NCI-H2227 treated with DMSO at 0.1 percent for 48 hours (cell line): ENCODE measurements at regions not wholly inside any gene's neighbourhood (a gene's known extent, or its start where the extent isn't known, plus 50 kb on each side); places are given as distances from the start of the nearest gene placed in this dataset.
"Not testable (repeated sequence)": the region's sequence is repeated elsewhere in the genome, so short reads cannot be mapped to it uniquely, and the experiment has no call there.

ENCODE experiments used
- DNase-seq: peaks from one replicate; lab custom pipeline; 2025; lab: John Stamatoyannopoulos, UW

GRCh38 chr7:142533920-142534319 lies 215.4 kb upstream of the PRSS1 start:
- DNase-seq = no peak

- DNase-seq = no peak
These were observed 219.7 kb upstream of the PRSS1 start for GRCh38 chr7:142529591-142529990.

- no peak for DNase-seq
These were observed 220.5 kb upstream of the PRSS1 start for GRCh38 chr7:142528608-142529408.

- DNase-seq = no peak
These were observed 225.3 kb upstream of the PRSS1 start for GRCh38 chr7:142523821-142524460.

- DNase-seq = no peak
These were observed 226.5 kb upstream of the PRSS1 start for GRCh38 chr7:142522735-142523134.

GRCh38 chr7:142520885-142521284 lies 228.4 kb upstream of the PRSS1 start:
- not testable (repeated sequence) for DNase-seq

GRCh38 chr7:142520455-142520854 lies 228.8 kb upstream of the PRSS1 start:
- not testable (repeated sequence) for DNase-seq

- DNase-seq = no peak
These were observed 229.9 kb upstream of the PRSS1 start for GRCh38 chr7:142519079-142520078.

- DNase-seq = no peak
These were observed 233.2 kb upstream of the PRSS1 start for GRCh38 chr7:142516038-142516501.

GRCh38 chr7:142514716-142515115 lies 234.6 kb upstream of the PRSS1 start:
- not testable (repeated sequence) for DNase-seq

GRCh38 chr7:142513178-142513955 lies 235.9 kb upstream of the PRSS1 start:
- DNase-seq = no peak

- DNase-seq = no peak
These were observed 237.5 kb upstream of the PRSS1 start for GRCh38 chr7:142511801-142512200.

GRCh38 chr7:142511374-142511773 lies 237.9 kb upstream of the PRSS1 start:
- no peak for DNase-seq

- not testable (repeated sequence) for DNase-seq
These were observed 240.0 kb upstream of the PRSS1 start for GRCh38 chr7:142509235-142509634.

GRCh38 chr7:142508251-142508650 lies 241.0 kb upstream of the PRSS1 start:
- DNase-seq = no peak

GRCh38 chr7:142507799-142508198 lies 241.5 kb upstream of the PRSS1 start:
- DNase-seq = no peak

GRCh38 chr7:142507066-142507465 lies 242.2 kb upstream of the PRSS1 start:
- DNase-seq = not testable (repeated sequence)

GRCh38 chr7:142506601-142507000 lies 242.7 kb upstream of the PRSS1 start:
- DNase-seq = no peak

- not testable (repeated sequence) for DNase-seq
These were observed 245.3 kb upstream of the PRSS1 start for GRCh38 chr7:142503949-142504348.

- DNase-seq = no peak
These were observed 245.2 kb upstream of the PRSS58 start for GRCh38 chr7:142503036-142503435.

GRCh38 chr7:142501434-142501833 lies 243.6 kb upstream of the PRSS58 start:
- no peak for DNase-seq
